GM10266 (cell line): ENCODE measurements at regions not wholly inside any gene's neighbourhood (a gene's known extent, or its start where the extent isn't known, plus 50 kb on each side); places are given as distances from the start of the nearest gene placed in this dataset.

Source experiments
- DNase-seq: peaks from one replicate; pipeline ENCODE4 v3.0.0; 2012; ENCODE audit errors: extremely low spot score
- TF ChIP-seq, protein P1 (sequence below): IDR thresholded peaks from 2 replicates; pipeline ENCODE4 v1.5.1; 2012; ENCODE audit warnings: mild to moderate bottlenecking, low read depth; ENCODE audit not compliant: control insufficient read depth, insufficient read depth; ENCODE audit errors: missing control alignments

DNA sequence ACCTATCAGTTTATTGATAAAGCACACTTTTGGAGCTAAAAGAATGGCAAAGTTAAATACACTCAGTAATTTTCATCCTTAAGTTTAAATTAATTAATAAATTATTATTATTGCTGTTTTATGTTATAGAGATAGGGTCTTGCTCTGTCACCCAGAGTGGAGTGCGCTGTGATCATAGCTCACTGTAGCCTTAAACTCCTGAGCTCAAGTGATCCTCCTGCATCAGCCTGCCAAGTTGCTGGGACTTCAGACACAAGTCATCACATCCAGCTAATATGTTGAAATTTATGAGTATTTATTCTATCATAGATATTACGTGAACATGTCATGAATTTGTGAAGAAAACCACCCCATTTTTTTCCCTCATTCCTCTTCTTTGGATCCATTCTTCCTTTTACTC lies 64.2 kb downstream of the GJA1 start:
- no peak for DNase-seq
- TF ChIP-seq, protein P1, sequence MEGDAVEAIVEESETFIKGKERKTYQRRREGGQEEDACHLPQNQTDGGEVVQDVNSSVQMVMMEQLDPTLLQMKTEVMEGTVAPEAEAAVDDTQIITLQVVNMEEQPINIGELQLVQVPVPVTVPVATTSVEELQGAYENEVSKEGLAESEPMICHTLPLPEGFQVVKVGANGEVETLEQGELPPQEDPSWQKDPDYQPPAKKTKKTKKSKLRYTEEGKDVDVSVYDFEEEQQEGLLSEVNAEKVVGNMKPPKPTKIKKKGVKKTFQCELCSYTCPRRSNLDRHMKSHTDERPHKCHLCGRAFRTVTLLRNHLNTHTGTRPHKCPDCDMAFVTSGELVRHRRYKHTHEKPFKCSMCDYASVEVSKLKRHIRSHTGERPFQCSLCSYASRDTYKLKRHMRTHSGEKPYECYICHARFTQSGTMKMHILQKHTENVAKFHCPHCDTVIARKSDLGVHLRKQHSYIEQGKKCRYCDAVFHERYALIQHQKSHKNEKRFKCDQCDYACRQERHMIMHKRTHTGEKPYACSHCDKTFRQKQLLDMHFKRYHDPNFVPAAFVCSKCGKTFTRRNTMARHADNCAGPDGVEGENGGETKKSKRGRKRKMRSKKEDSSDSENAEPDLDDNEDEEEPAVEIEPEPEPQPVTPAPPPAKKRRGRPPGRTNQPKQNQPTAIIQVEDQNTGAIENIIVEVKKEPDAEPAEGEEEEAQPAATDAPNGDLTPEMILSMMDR, result no peak

DNA sequence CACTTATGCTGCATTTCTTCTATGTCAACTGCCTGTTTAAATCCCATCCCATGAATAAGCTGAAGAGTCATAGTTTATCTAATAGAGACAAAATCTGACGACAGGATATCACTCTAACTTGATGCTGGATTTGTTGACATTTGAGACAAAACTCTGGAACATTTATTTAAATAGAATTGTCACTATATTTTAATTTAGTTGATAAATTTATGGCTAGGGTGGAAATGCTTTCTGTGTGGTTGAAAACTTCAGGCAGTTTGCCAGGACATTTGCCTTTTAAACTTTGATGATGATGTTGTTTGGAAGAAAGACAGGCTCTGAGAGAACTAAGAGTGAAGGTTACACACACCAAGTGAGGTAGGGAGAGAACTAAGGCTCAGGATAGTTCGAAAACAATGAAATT lies 68.1 kb downstream of the GJA1 start:
- no peak for DNase-seq
- TF ChIP-seq, protein P1, result no peak

DNA sequence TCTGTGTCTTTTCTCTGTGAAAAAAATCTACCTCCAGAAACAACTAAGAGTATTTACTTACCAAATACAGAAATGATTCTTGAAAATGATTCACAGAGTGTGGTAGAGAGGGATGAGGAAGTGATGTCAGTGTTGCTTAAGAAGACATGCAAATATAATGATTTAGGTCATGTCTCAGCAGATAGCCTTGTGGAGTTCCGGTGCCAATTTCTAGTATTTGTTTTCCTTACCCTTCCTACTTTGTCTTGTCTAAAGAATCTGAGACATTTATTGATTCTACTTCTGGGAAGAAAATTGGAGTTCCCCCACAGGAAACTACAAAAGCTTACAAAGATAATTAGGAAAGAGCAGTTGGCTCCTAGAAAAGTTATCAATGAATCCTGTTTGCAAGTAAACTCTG lies 68.8 kb downstream of the GJA1 start:
- DNase-seq, result no peak

DNA sequence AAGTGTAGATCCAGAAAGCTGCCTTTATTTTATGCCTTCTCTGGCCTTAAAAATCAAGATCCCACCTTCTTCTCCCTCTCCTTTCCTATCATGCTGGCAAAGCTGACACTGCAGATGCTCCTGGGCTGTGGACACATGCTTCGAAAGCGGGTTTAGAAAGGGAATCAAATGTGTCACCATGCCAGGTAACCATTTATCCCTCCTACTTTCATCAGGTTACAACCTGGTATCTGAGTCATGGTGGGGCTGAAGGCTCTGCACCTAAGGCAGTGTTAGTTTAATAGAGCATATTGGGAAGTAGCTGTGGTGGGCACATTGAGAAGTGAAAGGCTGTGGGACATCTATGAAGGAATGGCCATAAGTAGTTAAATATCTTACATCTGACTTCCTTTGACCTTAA lies 69.8 kb downstream of the GJA1 start:
- TF ChIP-seq, protein P1, result no peak
- no peak for DNase-seq

More for the DNA sequence above, 68.8 kb downstream of the GJA1 start:
- TF ChIP-seq, protein P1, result no peak

DNA sequence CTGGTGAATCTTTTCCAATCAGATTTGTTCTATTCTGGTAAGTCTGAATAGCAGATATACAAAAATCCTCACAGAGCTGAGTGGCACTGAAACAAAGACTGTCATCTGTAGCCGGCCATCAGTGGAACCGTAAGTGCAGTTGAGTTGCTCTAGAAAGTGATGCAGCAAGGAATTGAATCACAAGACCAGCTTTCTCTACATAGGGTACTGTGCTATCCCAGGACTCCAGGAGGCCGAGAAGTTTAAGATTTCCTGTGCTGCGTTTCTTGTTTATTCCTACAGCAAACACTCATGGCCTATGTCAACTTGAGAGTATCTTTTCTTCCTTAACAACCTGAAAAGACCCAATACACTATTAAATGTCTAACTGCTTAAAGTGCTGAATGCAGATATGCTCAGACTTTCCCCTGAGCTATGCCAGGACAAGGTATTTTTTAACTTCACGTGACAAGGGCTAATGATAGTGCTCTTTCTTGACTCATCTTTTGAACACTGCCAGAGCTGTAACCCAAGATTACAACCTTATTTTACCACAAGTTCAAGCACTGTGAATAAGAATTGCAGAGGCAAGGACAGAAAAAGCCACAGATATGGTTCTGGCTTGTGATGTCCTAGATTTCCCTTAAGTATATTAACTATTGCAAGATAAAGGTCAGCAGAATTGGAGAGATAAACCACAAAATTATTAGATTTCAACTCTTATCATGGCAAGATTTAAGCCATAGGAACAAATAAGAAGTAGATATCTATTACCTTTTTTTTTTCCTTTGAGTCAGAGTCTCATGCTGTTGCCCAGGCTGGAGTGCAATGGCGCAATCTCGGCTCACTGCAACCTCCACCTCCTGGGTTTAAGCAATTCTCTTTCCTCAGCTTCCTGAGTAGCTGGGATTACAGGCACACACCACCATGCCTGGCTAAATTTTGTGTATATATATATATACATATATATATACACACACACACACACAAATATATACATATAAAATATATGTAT lies 71.6 kb downstream of the GJA1 start:
- no peak for DNase-seq
- TF ChIP-seq, protein P1, result no peak

DNA sequence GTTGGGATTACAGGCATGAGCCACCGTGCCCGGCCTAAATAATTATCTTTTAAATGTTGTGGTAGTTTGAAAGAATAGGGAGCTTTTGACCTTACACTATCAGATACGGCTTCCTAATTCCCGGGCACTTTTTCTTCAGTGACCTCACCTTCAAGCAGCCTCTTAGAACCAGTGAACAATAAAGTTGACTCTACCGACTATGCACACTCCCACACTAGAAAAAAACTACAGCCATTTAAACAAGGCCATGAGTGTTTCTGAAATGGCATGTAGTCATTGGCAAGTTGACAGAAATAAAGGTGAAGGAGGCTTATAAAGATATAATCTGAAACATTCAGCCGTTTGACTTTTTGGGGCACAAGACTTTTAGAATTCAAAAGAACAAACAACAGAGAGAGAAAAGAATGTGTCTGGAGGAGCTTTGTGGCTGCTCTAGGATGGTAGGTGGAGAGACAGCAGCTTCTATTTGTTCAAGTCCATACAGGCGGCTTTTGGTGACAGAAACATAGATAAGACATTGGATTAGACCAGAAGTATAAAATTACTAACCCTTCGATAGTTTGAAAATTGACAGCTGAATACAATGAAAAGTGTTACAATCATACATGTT lies 75.2 kb downstream of the GJA1 start:
- TF ChIP-seq, protein P1, result no peak
- no peak for DNase-seq
